HEK293 (cell line): ENCODE measurements at regions not wholly inside any gene's neighbourhood (a gene's known extent, or its start where the extent isn't known, plus 50 kb on each side); places are given as distances from the start of the nearest gene placed in this dataset.

ENCODE experiments used
- CTCF ChIP-seq: fragments of 450-650 bp; formaldehyde crosslinking; IDR thresholded peaks from 2 replicates; pipeline ENCODE4 v1.5.1; 2016; ENCODE audit warnings: missing biosample characterization, missing genetic modification characterization
- PRDM4 ChIP-seq: fragments of 450-650 bp; formaldehyde crosslinking; IDR thresholded peaks from 2 replicates; pipeline ENCODE4 v1.5.1; 2017; ENCODE audit warnings: missing biosample characterization, missing genetic modification characterization
- SP2 ChIP-seq: fragments of 450-650 bp; formaldehyde crosslinking; IDR thresholded peaks from 2 replicates; pipeline ENCODE4 v1.5.1; 2016; ENCODE audit warnings: missing biosample characterization, missing genetic modification characterization
- YY1 ChIP-seq: fragments of 450-650 bp; formaldehyde crosslinking; IDR thresholded peaks from 2 replicates; pipeline ENCODE4 v1.5.1; 2018; ENCODE audit warnings: missing biosample characterization, missing genetic modification characterization
- ZBTB10 ChIP-seq: fragments of 450-650 bp; formaldehyde crosslinking; IDR thresholded peaks from 2 replicates; pipeline ENCODE4 v1.5.1; 2016; ENCODE audit warnings: missing biosample characterization, missing genetic modification characterization
- ZBTB8A ChIP-seq: fragments of 450-650 bp; formaldehyde crosslinking; IDR thresholded peaks from 2 replicates; pipeline ENCODE4 v1.5.1; 2016; ENCODE audit warnings: missing biosample characterization, missing genetic modification characterization
- ZNF221 ChIP-seq: fragments of 450-650 bp; formaldehyde crosslinking; IDR thresholded peaks from 2 replicates; pipeline ENCODE4 v1.5.1; 2017; ENCODE audit warnings: missing biosample characterization, missing genetic modification characterization, borderline replicate concordance
- ZNF248 ChIP-seq: fragments of 450-650 bp; formaldehyde crosslinking; IDR thresholded peaks from 2 replicates; pipeline ENCODE4 v1.5.1; 2017; ENCODE audit warnings: missing biosample characterization, missing genetic modification characterization
- ZNF558 ChIP-seq: fragments of 450-650 bp; formaldehyde crosslinking; IDR thresholded peaks from 2 replicates; pipeline ENCODE4 v1.5.1; 2016; ENCODE audit warnings: missing biosample characterization, missing genetic modification characterization
- ZNF639 ChIP-seq: fragments of 450-650 bp; formaldehyde crosslinking; IDR thresholded peaks from 2 replicates; pipeline ENCODE4 v1.5.1; 2016; ENCODE audit warnings: missing biosample characterization, missing genetic modification characterization
- ZNF830 ChIP-seq: fragments of 450-650 bp; IDR thresholded peaks from 2 replicates; pipeline ENCODE4 v1.5.0; 2018; ENCODE audit warnings: missing biosample characterization, missing genetic modification characterization, low read depth, mild to moderate bottlenecking, moderate library complexity

GRCh38 chr10:105950410-105950809, 1214.1 kb downstream of the SORCS1 start:
- no peak for TF ChIP-seq CTCF (tag by site-specific recombination)
- no peak for TF ChIP-seq PRDM4
- no peak for TF ChIP-seq ZBTB10 (tag by site-specific recombination)
- TF ChIP-seq SP2 (tag by site-specific recombination): no peak
- TF ChIP-seq YY1: no peak
- no peak for TF ChIP-seq ZNF248 (tag by site-specific recombination)
- no peak for TF ChIP-seq ZBTB8A (tag by site-specific recombination)
- TF ChIP-seq ZNF830 (tag by site-specific recombination): no peak
- TF ChIP-seq ZNF558 (tag by site-specific recombination): no peak
- TF ChIP-seq ZNF639 (tag by site-specific recombination): no peak
- TF ChIP-seq ZNF221 (tag by site-specific recombination): no peak
